NCI-H69 (cell line): ENCODE measurements at regions not wholly inside any gene's neighbourhood (a gene's known extent, or its start where the extent isn't known, plus 50 kb on each side); places are given as distances from the start of the nearest gene placed in this dataset.
A peak's percentile ranks its signal among the peaks of the same experiment; 100 is the strongest.

Source experiments
- DNase-seq: peaks from one replicate; lab custom pipeline; 2025; lab: John Stamatoyannopoulos, UW

DNA sequence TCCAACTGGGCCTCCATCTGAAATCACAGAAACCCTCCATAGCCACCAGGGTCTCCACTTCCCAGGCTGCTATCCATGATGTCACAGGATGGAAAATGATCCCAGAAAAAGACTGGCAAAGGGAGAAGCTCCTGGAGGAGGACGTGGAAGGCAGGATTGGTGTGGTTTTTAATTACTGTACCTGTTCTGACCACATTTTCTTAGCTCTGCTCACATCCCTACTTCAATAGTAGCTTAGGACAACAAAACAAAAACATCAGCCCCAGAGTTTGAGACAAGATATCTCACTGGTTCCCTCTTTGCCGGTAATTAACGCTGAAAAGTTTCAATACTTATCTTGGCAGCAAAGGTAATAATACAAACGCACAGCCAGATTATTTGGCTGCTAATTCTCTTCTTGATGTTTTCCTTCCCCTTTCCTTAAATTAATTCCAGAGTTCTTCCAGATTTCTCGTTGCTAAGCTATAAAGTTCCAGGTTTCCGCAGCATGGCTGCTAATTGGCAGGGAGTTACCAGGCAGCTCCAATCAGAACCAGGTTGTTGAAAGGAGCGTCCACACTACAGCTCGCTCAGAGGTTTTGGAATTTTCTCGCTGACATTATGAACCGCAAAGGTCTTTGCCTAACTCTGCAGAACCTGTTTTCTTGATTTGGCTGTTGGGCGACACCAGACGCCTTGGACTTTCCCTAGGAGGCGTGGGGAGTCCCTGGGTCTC, 263.4 kb downstream of the MRTFB start:
- DNase-seq, result no peak

- no peak for DNase-seq
These were observed 262.2 kb downstream of the MRTFB start for GRCh38 chr16:14333361-14333760.

DNA sequence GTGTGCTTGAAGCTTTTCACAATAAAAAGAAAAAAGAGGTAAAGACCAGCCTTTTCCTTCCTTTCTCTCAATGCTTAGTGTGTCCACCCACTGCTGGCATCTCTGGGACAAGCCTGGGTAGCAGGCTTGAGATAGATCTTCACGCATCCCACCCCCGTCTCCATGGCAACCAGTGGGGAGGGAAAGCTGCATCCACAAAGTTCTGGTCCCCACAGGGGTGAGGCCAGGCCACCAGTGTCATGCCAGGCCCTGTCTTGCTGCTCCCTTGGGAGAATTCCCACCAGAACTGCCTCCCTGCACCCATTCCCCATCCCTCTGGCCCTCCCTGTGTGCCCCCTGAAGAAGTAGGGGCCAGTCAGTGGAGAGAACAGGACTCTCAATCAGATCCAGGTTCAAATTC, 259.9 kb downstream of the MRTFB start:
- DNase-seq, result no peak

- DNase-seq, result no peak
These were observed 258.7 kb downstream of the MRTFB start for GRCh38 chr16:14329727-14330350.

DNA sequence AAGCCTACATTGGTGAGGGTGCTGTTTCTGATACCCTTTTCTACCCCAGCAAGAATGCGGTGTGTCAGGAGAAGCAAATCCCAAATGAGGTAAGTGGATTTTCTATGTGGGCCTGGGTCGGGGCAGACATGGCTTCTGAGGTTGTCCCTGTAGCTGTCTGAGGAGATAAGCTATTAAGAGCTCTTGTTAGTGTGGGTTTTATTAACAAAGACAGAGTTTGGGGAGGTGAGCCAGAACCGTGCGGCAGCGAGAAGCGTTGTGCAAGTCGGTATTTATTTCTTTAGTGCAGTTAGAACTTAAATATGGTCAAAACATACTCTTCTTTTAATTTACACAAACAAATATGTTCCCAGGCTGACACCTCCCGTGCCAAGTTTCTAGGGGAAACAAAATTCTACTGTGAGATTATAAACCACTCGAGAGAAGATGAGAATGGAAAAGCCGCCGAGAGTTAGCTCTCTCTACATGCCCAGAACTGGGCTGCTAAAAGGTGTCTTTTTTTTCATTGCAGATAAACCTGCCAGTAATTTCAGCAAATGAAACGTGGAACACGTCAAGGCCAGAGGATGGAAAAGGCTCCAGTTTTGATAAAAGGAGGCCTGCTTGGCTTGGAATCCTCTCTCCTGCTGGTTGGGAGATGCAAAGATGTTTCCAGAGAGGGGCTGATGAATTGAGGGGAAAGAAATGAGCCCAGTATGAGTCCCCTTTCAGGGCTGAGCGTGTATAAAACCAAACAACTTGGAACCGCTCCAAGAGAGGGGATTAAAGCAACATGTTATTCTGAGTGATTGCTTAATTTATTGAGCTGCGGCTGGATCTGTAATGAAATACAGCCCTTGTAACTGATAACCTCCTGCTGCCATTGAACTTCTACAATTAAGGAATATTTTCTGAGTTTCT, 254.6 kb downstream of the MRTFB start:
- peak; percentile 71 for DNase-seq

DNA sequence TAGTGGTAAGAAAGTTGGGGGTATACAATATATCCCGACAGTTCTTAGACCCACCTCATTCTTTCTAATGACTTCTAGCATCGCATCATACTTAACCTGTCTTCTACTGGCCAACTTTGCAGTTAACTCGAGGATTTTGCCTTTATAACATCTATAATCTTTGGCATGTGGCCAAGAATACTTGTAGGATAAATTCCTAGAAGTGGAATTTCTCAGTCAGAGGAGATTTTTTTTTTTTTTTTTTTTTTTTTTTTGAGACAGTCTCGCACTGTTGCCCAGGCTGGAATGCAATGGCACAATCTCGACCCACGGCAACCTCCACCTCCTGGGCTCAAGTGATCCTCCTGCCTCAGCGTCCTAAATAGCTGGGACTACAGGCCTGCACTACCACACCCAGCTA, 253.5 kb downstream of the MRTFB start:
- no peak for DNase-seq

- no peak for DNase-seq
These were observed 251.1 kb downstream of the MRTFB start for GRCh38 chr16:14322186-14322585.

DNA sequence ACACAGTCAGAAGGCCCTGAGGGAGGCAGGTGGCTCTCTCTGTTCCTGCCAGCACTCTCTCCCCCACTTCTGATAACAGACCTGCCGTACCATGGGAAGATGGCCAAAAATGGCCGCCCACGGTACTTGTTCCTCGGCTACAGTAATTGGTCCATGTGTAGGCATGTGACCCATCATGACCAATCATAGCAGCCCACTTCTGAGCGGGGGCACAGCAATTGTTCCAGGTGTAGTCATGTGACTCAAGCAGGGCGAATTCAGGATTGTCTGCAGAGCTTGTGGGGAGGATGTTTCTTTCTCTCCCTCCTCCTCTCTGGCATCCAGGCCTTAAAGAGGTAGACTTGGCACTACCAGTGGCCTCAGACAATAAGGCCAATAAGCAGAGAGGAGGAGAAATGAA, 250.4 kb downstream of the MRTFB start:
- peak; percentile 53 for DNase-seq

DNA sequence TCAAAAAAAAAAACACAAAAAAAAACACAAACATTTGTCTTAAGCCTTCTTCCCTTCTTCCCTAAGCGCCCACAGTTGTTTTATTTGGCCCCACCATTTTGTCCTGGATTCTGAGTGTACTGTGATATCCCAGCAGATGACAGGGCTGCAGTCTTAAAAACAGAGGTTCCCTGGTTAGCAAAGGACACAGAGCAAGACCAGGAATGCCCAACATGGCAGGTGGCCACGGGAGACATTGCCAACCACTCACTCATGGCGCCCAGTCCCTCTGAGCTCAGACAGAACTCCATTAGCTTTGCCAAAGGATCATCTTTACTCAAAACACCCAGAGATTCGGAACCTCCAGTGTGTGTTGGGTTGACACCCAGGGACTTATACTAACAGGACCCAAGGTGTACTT, 249.3 kb downstream of the MRTFB start:
- DNase-seq, result no peak
